ENCODE measurements at regions not wholly inside any gene's neighbourhood (a gene's known extent, or its start where the extent isn't known, plus 50 kb on each side); places are given as distances from the start of the nearest gene placed in this dataset.

GRCh38 chr9:89879701-89880100, 274.9 kb downstream of the GADD45G start:
- DNase-seq (ENCODE audit: low read depth in 3 of 3): no peak

DNA sequence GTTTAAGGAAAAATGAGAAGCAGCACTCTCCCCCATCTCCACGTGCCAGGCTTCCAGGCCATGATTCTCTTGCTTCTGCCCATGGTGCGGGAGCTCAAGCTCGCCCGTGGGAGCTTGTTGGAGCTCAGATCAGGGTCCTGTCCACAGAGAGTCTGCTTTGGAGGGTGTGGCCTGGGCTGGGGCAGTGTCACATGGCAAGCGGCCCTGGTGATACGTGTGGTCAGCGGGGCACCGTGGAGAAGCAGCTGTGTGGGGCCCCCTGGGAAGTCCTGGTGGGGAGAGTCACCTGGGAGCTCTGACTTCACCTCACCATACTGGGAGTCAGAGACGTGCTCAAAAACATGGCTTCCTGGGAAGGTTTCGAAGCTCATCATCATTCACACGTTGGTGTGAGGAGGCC, 275.3 kb downstream of the GADD45G start:
- DNase-seq (ENCODE audit: low read depth in 3 of 3): no peak

DNA sequence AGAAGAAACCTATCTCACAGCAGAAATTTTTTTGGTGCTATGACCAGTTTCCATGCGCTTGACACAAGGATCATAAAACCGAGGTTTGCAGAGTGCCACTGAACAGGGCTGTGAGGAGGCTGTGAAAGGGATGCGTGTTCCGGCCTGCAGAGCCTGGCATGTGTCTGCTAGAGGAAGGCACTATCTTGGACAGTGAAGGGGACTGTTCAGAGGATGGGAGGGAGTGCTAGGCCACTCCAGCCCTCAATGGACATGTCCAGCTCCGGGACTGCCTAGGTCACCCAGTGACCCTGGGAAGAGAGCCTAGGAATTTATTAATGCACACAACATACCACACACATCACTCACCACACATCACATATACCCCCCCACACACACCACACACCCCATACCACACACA, 275.9 kb downstream of the GADD45G start:
- no peak for DNase-seq (ENCODE audit: low read depth in 3 of 3)

DNA sequence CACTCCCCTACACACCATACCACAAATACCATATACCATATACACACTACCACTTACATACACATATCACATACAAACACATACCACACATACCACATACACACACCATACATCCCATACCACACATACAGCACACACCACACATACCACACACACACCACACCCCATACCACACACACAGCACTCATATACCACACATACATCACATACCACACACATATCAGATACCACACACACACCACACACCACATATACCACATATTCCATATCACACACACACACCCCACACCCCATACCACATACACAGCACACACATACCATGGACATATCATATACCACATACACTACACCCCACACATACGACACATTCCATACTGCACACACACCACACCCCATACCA, 276.6 kb downstream of the GADD45G start:
- DNase-seq (ENCODE audit: low read depth in 3 of 3): no peak

GRCh38 chr9:89882930-89883361, 278.1 kb downstream of the GADD45G start:
- no peak for DNase-seq (ENCODE audit: low read depth in 3 of 3)

DNA sequence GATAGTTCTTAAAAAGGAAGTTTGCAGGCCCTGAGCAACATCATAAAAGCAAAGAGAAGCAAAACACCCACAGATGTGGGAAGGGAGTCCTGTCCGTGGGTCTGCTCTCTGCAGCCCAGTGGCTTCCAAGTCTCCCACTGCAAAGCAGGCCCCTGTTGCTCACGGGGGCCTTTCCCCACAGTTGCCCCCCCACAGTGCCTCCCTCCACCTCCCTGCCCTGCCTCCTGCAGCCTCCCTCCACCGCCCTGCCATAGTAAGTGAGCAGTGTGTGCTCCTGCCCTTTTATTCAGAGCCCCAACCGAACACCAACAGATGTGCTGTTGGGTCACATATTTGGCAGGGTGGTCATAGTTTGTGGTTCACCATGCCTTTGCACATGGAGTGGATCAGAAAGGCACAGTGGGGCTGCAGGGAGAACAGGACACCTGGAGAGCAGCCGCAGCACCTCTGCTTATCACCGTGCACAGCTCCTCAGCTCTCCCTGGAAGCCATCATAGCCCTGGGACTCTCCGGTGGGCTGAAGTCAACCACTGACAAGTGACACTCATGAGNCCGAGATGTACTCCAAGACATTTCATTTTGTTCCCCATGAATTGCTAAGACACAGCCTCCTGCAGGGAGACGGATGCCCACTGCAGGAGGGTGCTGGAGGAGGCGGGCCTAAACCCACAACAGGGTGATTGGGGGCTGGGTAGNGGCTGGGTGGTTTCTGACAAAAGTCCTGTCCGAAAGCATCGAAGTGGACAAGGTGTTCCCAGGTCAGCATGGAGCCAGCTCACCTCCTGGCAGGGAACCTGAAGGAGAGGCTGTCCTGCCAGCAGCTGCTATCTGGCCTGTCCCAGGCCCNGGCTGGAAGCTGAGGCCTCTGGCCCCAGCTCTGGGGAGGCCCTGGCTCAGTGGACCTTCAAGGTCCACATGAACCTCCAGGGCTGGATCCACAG, 278.9 kb downstream of the GADD45G start:
- no peak for DNase-seq (ENCODE audit: low read depth in 3 of 3)

GRCh38 chr9:89884356-89885083, 279.7 kb downstream of the GADD45G start:
- no peak for DNase-seq (ENCODE audit: low read depth in 3 of 3)

GRCh38 chr9:89885156-89885555, 280.3 kb downstream of the GADD45G start:
- DNase-seq (ENCODE audit: low read depth in 3 of 3): no peak

GRCh38 chr9:89886281-89886700, 281.5 kb downstream of the GADD45G start:
- DNase-seq (ENCODE audit: low read depth in 3 of 3): no peak

DNA sequence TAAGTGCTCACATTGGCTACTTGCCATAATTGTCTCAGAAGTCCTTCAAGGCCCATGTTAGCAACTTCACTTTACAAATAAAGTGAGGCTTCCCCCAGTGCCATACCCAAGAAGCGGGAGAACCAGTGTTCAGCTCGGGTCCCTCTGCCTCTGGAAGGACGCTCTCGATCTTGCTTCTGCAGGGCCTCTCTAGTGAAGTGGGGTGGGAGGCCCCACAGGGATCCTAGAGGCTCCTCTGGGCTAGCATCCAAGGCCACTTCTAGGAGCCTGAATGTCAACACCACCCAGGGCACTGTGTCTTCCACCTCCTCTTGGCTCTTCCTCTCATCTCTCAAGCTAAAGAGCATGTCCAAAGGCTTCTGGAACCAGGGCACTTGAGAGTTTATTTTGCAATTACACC, 282.5 kb downstream of the GADD45G start:
- no peak for DNase-seq (ENCODE audit: low read depth in 3 of 3)

DNA sequence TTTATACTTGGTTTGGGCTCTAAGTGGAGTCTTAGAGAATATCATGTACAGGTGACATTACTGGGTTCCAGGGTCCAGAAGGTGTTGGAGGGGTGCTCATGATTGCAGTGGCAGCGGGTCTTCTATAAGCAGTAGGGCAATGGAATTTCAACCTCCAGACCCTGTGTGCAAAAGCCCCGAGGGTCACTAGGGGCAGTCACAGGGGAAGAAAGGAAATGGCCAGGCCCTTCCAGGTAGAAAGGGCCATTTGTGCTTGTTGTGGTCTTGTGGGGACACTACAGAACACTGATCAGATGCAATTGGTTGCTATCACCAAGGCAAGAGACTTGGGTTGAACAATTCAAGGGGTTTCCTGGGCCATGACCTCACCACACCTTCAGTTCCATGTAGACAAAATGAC, 283.4 kb downstream of the GADD45G start:
- no peak for DNase-seq (ENCODE audit: low read depth in 3 of 3)

GRCh38 chr9:89888677-89889076, 283.9 kb downstream of the GADD45G start:
- no peak for DNase-seq (ENCODE audit: low read depth in 3 of 3)

- no peak for DNase-seq (ENCODE audit: low read depth in 3 of 3)
Measured at GRCh38 chr9:89889865-89890264, 285.1 kb downstream of the GADD45G start.

- DNase-seq (ENCODE audit: low read depth in 3 of 3): no peak
Measured at GRCh38 chr9:89890326-89890980, 285.6 kb downstream of the GADD45G start.

DNA sequence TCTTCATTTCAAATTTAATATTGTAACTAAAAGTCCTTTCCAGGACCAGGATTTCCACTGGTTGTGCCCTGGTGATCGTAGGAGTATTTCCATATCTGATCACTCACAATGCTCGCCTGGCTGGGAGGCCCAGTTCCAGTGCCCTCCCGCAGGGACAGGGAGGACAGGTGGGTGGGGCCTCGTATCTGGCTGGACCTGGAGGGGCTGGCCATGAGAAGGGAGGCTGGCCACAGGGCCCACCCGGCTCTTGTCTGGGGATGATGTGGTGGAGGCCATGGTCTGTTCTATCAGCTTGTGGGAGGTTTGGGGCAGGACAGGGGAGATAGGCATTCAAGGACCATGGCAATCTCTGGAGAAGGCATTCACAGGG, 286.4 kb downstream of the GADD45G start:
- no peak for DNase-seq (ENCODE audit: low read depth in 3 of 3)

GRCh38 chr9:89891591-89892304, 286.9 kb downstream of the GADD45G start:
- no peak for DNase-seq (ENCODE audit: low read depth in 3 of 3)

- DNase-seq (ENCODE audit: low read depth in 3 of 3): no peak
Measured at GRCh38 chr9:89892920-89893319, 288.1 kb downstream of the GADD45G start.

DNA sequence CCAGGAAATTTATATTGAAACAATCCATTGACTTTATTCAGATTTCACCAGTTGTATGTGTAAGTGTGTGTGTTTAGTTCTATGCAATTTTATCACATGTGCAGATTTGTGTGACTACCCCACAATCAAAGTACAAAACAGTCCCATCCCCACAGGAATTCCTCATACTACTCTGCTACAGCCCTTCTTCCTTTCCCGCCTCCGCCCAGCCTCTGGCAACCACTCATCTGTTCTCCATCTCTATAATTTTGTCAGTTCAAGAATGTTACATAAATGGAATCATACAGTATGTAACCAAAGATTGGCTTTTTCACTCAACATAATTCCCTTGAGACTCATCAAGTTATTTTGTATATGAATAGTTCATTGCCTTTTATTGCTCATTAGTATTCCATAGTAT, 289.1 kb downstream of the GADD45G start:
- DNase-seq (ENCODE audit: low read depth in 3 of 3): no peak

DNA sequence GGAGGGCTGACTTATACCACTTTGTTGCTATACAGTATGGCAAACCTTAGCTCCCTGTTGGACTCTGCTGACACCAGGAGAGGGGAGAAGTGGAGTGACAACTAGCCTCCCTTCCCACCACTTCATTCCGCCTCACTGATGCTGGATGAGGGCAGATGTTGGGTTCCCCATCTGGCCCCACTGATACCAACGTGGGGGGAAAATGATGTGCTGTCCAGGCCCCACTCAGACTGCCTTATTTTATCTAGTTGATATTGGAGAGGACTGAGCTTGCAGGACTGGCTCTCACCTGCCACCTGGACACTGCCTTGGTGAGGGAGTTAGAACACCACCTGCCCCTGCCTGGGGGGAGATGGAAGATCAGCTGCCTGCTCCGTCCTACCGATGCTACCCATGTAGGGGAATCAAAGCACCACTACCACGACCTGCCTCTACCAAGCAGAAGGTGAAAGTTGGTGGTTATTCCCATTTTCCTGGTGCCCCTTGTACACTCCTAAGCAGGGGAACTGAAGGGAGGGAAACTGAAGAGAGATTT, 292.1 kb downstream of the GADD45G start:
- no peak for DNase-seq (ENCODE audit: low read depth in 3 of 3)

GRCh38 chr9:89899573-89899972, 294.8 kb downstream of the GADD45G start:
- DNase-seq (ENCODE audit: low read depth in 3 of 3): no peak

GRCh38 chr9:89901920-89902319, 297.1 kb downstream of the GADD45G start:
- no peak for DNase-seq (ENCODE audit: low read depth in 3 of 3)
